AG09309 (cell line): ENCODE measurements at regions not wholly inside any gene's neighbourhood (a gene's known extent, or its start where the extent isn't known, plus 50 kb on each side); places are given as distances from the start of the nearest gene placed in this dataset.
"Not testable (repeated sequence)": the region's sequence is repeated elsewhere in the genome, so short reads cannot be mapped to it uniquely, and the experiment has no call there.

ENCODE experiments used
- DNase-seq: peaks from one replicate; pipeline ENCODE4 v3.0.0-alpha.2; 2010; ENCODE audit warnings: low read depth
- H3K4me3 ChIP-seq: 2 replicates; pipeline ENCODE4 v1.5.1; 2011; ENCODE audit warnings: mild to moderate bottlenecking, low read depth, low read length, moderate library complexity; ENCODE audit not compliant: control insufficient read depth
- TF ChIP-seq, protein P1 (sequence below): IDR thresholded peaks from 2 replicates; pipeline ENCODE4 v1.5.1; 2011; ENCODE audit warnings: mild to moderate bottlenecking, low read depth, low read length, inconsistent platforms; ENCODE audit not compliant: insufficient read depth, control insufficient read depth; ENCODE audit errors: missing control alignments

DNA sequence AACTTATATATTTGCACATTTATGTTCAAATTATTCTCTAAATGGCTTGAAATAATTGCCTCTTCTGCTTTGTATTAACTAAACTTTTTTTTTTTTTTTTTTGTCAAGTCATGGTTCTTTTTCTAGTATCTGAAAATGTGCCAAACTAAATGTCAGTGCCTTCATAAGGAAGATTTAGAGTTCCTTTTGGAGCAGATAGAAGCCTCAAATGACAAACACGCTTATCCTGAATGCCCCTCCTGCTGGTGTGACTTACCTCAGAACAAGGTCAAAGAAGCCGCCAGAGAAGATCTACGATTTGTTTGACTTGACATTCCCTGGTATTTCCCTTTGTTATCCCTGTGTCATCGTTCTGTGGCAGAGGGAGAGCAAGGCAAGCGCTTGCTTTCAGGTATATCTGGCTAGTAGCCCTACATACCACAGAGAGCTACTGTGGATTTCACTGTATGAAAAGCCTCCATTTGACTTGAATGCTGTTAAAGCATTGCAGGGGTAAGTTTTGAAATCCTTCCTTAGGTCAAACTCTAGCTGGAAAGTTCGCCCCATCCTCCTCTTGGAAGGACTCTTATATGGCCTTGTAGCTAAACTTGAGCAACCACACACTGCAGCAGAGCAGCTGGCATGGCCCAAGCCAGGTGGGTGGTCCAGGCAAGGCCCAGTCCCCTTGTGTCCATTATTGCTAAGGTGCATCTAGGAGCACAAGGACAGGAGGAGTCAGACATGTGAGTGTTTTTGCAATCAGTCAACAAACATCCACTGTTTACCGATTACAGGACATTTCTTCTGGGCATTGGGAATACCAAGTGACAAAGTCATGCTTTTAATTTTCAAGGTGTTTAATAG, 285.4 kb upstream of the USP25 start:
- TF ChIP-seq, protein P1, sequence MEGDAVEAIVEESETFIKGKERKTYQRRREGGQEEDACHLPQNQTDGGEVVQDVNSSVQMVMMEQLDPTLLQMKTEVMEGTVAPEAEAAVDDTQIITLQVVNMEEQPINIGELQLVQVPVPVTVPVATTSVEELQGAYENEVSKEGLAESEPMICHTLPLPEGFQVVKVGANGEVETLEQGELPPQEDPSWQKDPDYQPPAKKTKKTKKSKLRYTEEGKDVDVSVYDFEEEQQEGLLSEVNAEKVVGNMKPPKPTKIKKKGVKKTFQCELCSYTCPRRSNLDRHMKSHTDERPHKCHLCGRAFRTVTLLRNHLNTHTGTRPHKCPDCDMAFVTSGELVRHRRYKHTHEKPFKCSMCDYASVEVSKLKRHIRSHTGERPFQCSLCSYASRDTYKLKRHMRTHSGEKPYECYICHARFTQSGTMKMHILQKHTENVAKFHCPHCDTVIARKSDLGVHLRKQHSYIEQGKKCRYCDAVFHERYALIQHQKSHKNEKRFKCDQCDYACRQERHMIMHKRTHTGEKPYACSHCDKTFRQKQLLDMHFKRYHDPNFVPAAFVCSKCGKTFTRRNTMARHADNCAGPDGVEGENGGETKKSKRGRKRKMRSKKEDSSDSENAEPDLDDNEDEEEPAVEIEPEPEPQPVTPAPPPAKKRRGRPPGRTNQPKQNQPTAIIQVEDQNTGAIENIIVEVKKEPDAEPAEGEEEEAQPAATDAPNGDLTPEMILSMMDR: no peak
- no peak overlapping the region for H3K4me3 ChIP-seq
- no peak for DNase-seq

DNA sequence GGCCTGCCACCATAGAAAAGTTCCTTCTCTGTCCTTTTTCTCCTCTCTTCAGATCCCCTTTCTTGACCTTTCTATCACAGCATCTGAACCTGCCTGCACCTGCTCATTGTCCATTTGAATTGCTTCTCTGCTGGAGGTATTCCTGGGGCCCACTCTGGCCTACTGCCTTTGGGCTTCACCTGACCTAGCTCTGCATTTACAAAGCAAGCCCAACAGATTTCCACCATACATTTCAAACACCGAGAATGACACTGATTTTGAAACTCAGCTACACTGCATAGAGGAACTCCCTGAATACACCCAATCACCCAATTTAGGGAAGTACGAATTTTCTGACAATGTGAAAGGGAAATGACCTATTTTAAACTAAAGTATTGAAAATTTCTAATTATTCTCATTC, 284.5 kb upstream of the USP25 start:
- H3K4me3 ChIP-seq: no peak overlapping the region
- TF ChIP-seq, protein P1: no peak
- no peak for DNase-seq

DNA sequence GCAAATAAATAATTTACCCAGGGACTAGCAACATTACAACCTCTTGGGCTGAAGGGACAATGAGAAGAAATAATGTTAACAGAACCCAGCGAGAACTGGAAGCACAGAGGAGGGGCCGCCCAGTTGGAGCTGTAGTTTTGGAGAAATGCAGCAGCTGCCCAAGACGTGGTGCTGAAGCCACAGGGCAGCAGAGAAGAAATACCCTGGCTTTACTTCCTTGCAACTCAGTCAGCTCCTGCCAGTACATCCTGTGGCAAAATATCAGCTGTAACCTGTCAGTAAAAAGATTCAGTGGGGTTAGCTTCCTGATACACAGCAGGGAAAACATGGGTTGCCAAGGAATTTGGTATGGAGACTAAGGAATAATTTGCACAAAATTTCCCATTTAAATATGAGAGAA, 283.6 kb upstream of the USP25 start:
- DNase-seq: no peak
- H3K4me3 ChIP-seq: no peak overlapping the region
- TF ChIP-seq, protein P1: no peak

DNA sequence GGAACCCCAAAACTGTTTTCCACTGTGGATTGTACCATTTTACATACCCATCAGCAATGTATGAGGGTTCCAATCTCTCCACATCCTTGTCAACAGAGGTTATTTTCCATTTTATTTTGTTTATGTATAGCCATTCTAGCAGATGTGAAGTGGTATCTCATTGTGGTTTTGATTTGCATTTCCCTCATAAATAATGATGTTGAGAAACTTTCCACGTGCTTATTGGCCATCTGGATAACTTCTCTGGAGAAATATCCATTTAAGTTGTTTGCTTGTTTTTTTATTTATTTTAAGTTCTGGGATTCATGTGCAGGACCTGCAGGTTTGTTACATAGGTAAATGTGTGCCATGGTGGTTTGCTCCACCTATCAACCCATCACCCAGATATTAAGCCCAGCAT, 280.2 kb upstream of the USP25 start:
- no peak overlapping the region for H3K4me3 ChIP-seq
- no peak for DNase-seq
- TF ChIP-seq, protein P1: no peak

DNA sequence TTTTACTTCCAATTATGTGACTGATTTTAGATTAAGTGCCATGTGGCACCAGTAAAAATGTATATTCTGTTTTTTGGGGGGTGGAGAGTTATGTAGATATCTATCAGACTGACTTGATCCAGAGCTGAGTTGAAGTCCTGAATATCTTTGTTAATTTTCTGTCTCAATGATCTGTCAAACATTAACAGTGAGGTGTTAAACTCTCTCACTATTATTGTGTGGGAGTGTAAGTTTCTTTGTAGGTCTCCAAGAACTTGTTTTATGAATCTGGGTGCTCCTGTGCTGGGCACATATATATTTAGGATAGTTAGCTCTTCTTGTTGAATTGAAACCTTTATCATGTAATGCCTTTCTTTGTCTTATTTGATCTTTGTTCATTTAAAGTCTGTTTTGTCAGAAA, 276.5 kb upstream of the USP25 start:
- H3K4me3 ChIP-seq: no peak overlapping the region
- TF ChIP-seq, protein P1: no peak
- DNase-seq: no peak

DNA sequence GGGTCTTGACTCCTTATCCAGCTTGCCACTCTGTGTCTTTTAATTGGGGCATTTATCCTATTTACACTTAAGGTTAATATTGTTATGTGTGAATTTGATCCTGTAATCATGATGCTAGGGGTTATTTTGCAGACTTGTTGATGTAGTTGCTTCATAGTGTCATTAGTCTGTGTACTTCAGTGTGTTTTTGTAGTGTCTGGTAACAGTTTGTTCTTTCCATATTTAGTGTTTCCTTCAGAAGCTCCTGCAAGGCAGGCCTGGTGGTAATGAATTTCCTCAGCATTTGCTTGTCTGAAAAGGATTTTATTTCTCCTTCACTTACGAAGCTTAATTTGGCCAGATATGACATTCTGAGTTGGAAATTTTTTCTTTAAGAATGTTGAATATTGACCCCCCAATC, 276.0 kb upstream of the USP25 start:
- DNase-seq: not testable (repeated sequence)

DNA sequence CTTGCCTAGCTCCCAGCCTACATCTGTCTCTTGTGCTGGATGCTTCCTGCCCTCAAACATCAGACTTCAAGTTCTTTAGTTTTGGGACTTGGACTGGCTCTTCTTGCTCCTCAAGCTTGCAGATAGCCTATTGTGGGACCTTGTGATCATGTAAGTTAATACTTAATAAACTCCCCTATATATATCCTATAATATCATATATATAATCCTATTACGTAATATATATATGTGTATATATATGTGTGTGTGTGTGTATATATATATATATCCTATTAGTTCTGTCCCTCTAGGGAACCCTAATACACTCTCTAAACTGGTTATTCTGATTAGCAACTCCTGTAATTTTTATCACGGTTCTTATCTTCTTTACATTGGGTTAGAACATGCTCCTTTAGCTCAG, 274.9 kb upstream of the USP25 start:
- DNase-seq, H3K4me3 ChIP-seq: not testable (repeated sequence)

More for the DNA sequence above, 276.0 kb upstream of the USP25 start:
- H3K4me3 ChIP-seq: not testable (repeated sequence)
